K562 (cell line): ENCODE measurements at regions not wholly inside any gene's neighbourhood (a gene's known extent, or its start where the extent isn't known, plus 50 kb on each side); places are given as distances from the start of the nearest gene placed in this dataset.

Experiments used
- ATAC-seq: fragments of 200-7000 bp; cut with Tn5 transposase; 3 replicates; pipeline ENCODE4 v1.9.1; 2020; ENCODE audit warnings: moderate library complexity
- BruUV-seq: library from RNA; stranded (reverse); fragments of 400-500 nt; replicated peaks from 2 replicates; lab custom pipeline; 2021; lab: Mats Ljungman, UMichigan
- CTCF ChIA-PET: fragments of 300-600 bp; formaldehyde crosslinking; extraction: SDS; loops from one replicate; lab custom pipeline; 2021; ENCODE audit warnings: low intra/inter-chr PET ratio; lab: Yijun Ruan, JAX
- POLR2A ChIA-PET: fragments of 300-600, 350-650 bp; sonication (Branson Sonifier 250); formaldehyde crosslinking; extraction: SDS; loops from one replicate; lab custom pipeline; 2021; ENCODE audit warnings: antibody characterized with exemption, inconsistent platforms; lab: Yijun Ruan, JAX
- DNase-seq, 4 experiments: peaks; one replicate each; pipeline versions ENCODE4 v3.0.0 to v3.0.0-alpha.2; 2011 to 2018; ENCODE audit warnings: low spot score in 3 of 4, mixed read lengths in 3 of 4; ENCODE audit errors: extremely low read depth in 1 of 4
- FAIRE-seq: peaks from 2 replicates; lab custom pipeline; 2011; peaks lifted over from hg19 to GRCh38; lab: Jason Lieb, UNC
- H2AFZ ChIP-seq: 2 replicates; pipeline ENCODE4 v1.6.0; 2011; ENCODE audit warnings: low read depth, low read length, control low read depth, inconsistent platforms
- H3K27ac ChIP-seq: fragments of 200-600 bp; 3 replicates; pipeline ENCODE4 v1.8.0; 2011; ENCODE audit warnings: low read depth, mild to moderate bottlenecking, control low read depth, inconsistent platforms, low read length, moderate library complexity, mixed read lengths; ENCODE audit errors: extremely low read depth
- H3K27me3 ChIP-seq, 2 experiments: fragments of 300-600 bp in 1 of 2; 2 replicates in 1 of 2; 3 replicates in 1 of 2; pipeline versions ENCODE4 v1.6.0 to v1.8.0; 2011; ENCODE audit warnings: inconsistent platforms in 2 of 2, low read length in 2 of 2, mild to moderate bottlenecking in 1 of 2, mixed read lengths in 1 of 2, moderate library complexity in 1 of 2; ENCODE audit not compliant: control insufficient read depth in 2 of 2, insufficient read depth in 2 of 2
- H3K36me3 ChIP-seq: fragments of 300-600 bp; 3 replicates; pipeline ENCODE4 v1.8.0; 2011; ENCODE audit warnings: mild to moderate bottlenecking, low read length, inconsistent platforms; ENCODE audit not compliant: control insufficient read depth, insufficient read depth
- H3K4me1 ChIP-seq, 2 experiments: fragments of 200-600 bp in 1 of 2; replicated peaks in 1 of 2; 2 replicates in 1 of 2; 3 replicates in 1 of 2; pipeline versions ENCODE4 v1.5.1 to v1.8.0; 2011; ENCODE audit warnings: inconsistent platforms in 2 of 2, low read length in 2 of 2, mild to moderate bottlenecking in 1 of 2, mixed read lengths in 1 of 2, moderate library complexity in 1 of 2; ENCODE audit not compliant: control insufficient read depth in 2 of 2, insufficient read depth in 2 of 2
- H3K4me2 ChIP-seq: 2 replicates; pipeline ENCODE4 v1.6.1; 2011; ENCODE audit warnings: low read length, control low read depth, inconsistent platforms, mixed read lengths; ENCODE audit not compliant: insufficient read depth
- H3K4me3 ChIP-seq: fragments of 200-600 bp; sonication (generic), shearing (Covaris generic); 2 replicates; pipeline ENCODE4 v1.5.1; 2016; ENCODE audit warnings: control low read depth, inconsistent platforms
- H3K79me2 ChIP-seq: fragments of 200-600 bp; 3 replicates; pipeline ENCODE4 v1.8.0; 2011; ENCODE audit warnings: low read length, inconsistent platforms; ENCODE audit not compliant: control insufficient read depth, insufficient read depth
- H3K9ac ChIP-seq, 2 experiments: 2 replicates each; pipeline versions ENCODE4 v1.6.0 to v1.6.1; 2011; ENCODE audit warnings: low read depth in 2 of 2, low read length in 2 of 2, control low read depth in 1 of 2, inconsistent platforms in 1 of 2, mild to moderate bottlenecking in 1 of 2, mixed read lengths in 1 of 2; ENCODE audit not compliant: insufficient read depth in 1 of 2
- H3K9me1 ChIP-seq: one replicate; pipeline ENCODE4 v1.6.0; 2011; ENCODE audit warnings: inconsistent platforms, mild to moderate bottlenecking, low read length, moderate library complexity; ENCODE audit not compliant: control insufficient read depth, insufficient read depth
- H3K9me3 ChIP-seq: replicated peaks from 2 replicates; pipeline ENCODE4 v1.5.1; 2011; ENCODE audit warnings: low read depth, low read length, inconsistent platforms; ENCODE audit not compliant: control insufficient read depth, insufficient read depth
- H4K20me1 ChIP-seq: replicated peaks from 2 replicates; pipeline ENCODE4 v1.6.1; 2011; ENCODE audit warnings: low read length, inconsistent platforms, mixed read lengths; ENCODE audit not compliant: control insufficient read depth, insufficient read depth
- CUX1 ChIP-seq: fragments of 200-800 bp; sonication (Bioruptor generic); IDR thresholded peaks from 2 replicates; pipeline ENCODE4 v1.6.1; 2016; ENCODE audit warnings: missing genetic modification characterization, missing compliant biosample characterization
- ESRRA ChIP-seq: fragments of 450-650 bp; IDR thresholded peaks from 2 replicates; pipeline ENCODE4 v1.6.1; 2014; ENCODE audit warnings: low read depth, mild to moderate bottlenecking, moderate library complexity, borderline replicate concordance
- HNRNPL ChIP-seq: fragments of 200-400 bp; formaldehyde crosslinking; IDR thresholded peaks from 2 replicates; pipeline ENCODE4 v1.6.1; 2017; ENCODE audit warnings: low read depth, mild to moderate bottlenecking, low read length
- ILK ChIP-seq: fragments of 450-650 bp; IDR thresholded peaks from 2 replicates; pipeline ENCODE4 v1.6.1; 2016; ENCODE audit warnings: missing genetic modification characterization, low read depth, mild to moderate bottlenecking, missing compliant biosample characterization, moderate library complexity, borderline replicate concordance
- NONO ChIP-seq, 2 experiments: fragments of 200-400 bp in 1 of 2; fragments of 450-650 bp in 1 of 2; formaldehyde crosslinking in 1 of 2; IDR thresholded peaks; 2 replicates each; pipeline ENCODE4 v1.6.1; 2017; ENCODE audit warnings: low read depth in 2 of 2, mild to moderate bottlenecking in 2 of 2, moderate library complexity in 2 of 2, low read length in 1 of 2
- NRF1 ChIP-seq, 2 experiments: fragments of 450-650 bp; IDR thresholded peaks in 1 of 2; conservative IDR thresholded peaks in 1 of 2; 2 replicates each; pipeline ENCODE4 v1.6.1; 2014; ENCODE audit warnings: mild to moderate bottlenecking in 2 of 2
- PRMT5 ChIP-seq: sonication (generic); formaldehyde crosslinking; IDR thresholded peaks from 2 replicates; pipeline ENCODE4 v1.5.0; 2020; ENCODE audit warnings: missing genetic modification reagents
- REST ChIP-seq, 2 experiments: fragments of 450-650 bp; formaldehyde crosslinking in 1 of 2; IDR thresholded peaks; 2 replicates each; pipeline versions ENCODE4 v1.4.0 to v1.6.1; 2014 to 2020; ENCODE audit warnings: mild to moderate bottlenecking in 2 of 2, borderline replicate concordance in 1 of 2, low read depth in 1 of 2
- SUPT5H ChIP-seq: fragments of 450-650 bp; IDR thresholded peaks from 2 replicates; pipeline ENCODE4 v1.6.1; 2016
- ZNF76 ChIP-seq: fragments of 250-450 bp; sonication (Bioruptor Pico); IDR thresholded peaks from 2 replicates; pipeline ENCODE4 v1.4.0; 2020; ENCODE audit warnings: mild to moderate bottlenecking, moderate library complexity, borderline replicate concordance
- WGBS: fragments of 100-300 bp; shearing (Covaris generic); methylation state at CpG from one replicate; pipeline ENCODE4 v1.1.6; 2016; ENCODE audit warnings: low coverage, mixed read lengths; ENCODE audit not compliant: insufficient coverage; ENCODE audit errors: missing lambda C conversion rate; 5-methylcytosine and 5-hydroxymethylcytosine counted together
- in situ Hi-C: fragments of 300-500 bp; cut with MboI; formaldehyde crosslinking; loops from 4 replicates; pipeline ENCODE4 v1.15.0; 2018; ENCODE audit warnings: inconsistent platforms, mixed read lengths
- intact Hi-C: fragments of 100-400 bp; cut with micrococcal nuclease; formaldehyde crosslinking; loops from 2 replicates; pipeline ENCODE4 v1.14.2; 2022

- Histone ChIP-seq H3K27me3 (no peaks in the 10 kb centered on the region), H3K27ac (no peak overlapping the region), H3K4me3 (no peak overlapping the region), H4K20me1 (no peaks in the 10 kb centered on the region), H3K4me1 (no peaks in the 10 kb centered on the region), H2AFZ (no peak overlapping the region), H3K9ac (no peak overlapping the region), H3K79me2 (no peaks in the 10 kb centered on the region), H3K9me1 (no peaks in the 10 kb centered on the region), H3K9me3 (no peaks in the 10 kb centered on the region), H3K4me2 (no peak overlapping the region), H3K36me3 (no peaks in the 10 kb centered on the region)
- no peak for DNase-seq
- POLR2A ChIA-PET = interaction anchor here (0.7 kb wide), 1 partner anchor 10 kb away, joined by 3 read pairs; no protein-coding TSS in a partner anchor
- intact Hi-C loops (no loop called here), in situ Hi-C loops (no loop called here)
- CTCF ChIA-PET = no interaction called here
- no peak for FAIRE-seq
- WGBS = 0% methylated on average over 1 of the region's 1 CpG
- no peak for ATAC-seq
- BruUV-seq = no TSS peak
- TF ChIP-seq NRF1 (conservative IDR thresholded peaks at IDR 0.05 in 1 of 2, IDR thresholded peaks at IDR 0.05 in 1 of 2) (no peak), REST (IDR thresholded peaks at IDR 0.05; ENCODE audit: borderline replicate concordance) (no peak), REST (CRISPR knock-in tag; IDR thresholded peaks at IDR 0.05; ENCODE audit: low read depth) (no peak), ESRRA (no peak), NONO (IDR thresholded peaks at IDR 0.05; ENCODE audit: low read depth in 2 of 2, low read length in 1 of 2) (no peak), PRMT5 (CRISPR knock-in tag) (no peak), HNRNPL (no peak), CUX1 (CRISPR knock-in tag) (no peak), SUPT5H (no peak), ZNF76 (CRISPR knock-in tag) (no peak), ILK (tag) (no peak)
Observed at GRCh38 chr4:117907646-117908045, 126.6 kb upstream of the NDST3 start.
